Stimulated activated CD4-positive, alpha-beta T cell treated with anti-CD3 and anti-CD28 coated beads, TNF-alpha, amount 100 ng/mL, for 4 hours (primary cell): ENCODE measurements at regions not wholly inside any gene's neighbourhood (a gene's known extent, or its start where the extent isn't known, plus 50 kb on each side); places are given as distances from the start of the nearest gene placed in this dataset.

Experiments used
- DNase-seq, 3 experiments: peaks; one replicate each; pipeline ENCODE4 v3.0.0-alpha.2; 2020; ENCODE audit warnings: low read depth in 3 of 3

- DNase-seq, result no peak
Measured at GRCh38 chr6:1037430-1038202, 274.3 kb upstream of the FOXQ1 start.

GRCh38 chr6:1035401-1035800, 276.5 kb upstream of the FOXQ1 start:
- DNase-seq, result no peak

- DNase-seq, result no peak
Measured at GRCh38 chr6:1031720-1032119, 280.2 kb upstream of the FOXQ1 start.

GRCh38 chr6:1029141-1029540, 282.8 kb upstream of the FOXQ1 start:
- no peak for DNase-seq

GRCh38 chr6:1028723-1029122, 283.2 kb upstream of the FOXQ1 start:
- no peak for DNase-seq

- DNase-seq, result no peak
Measured at GRCh38 chr6:1027795-1028569, 283.9 kb upstream of the FOXQ1 start.

- DNase-seq, result no peak
Measured at GRCh38 chr6:1027109-1027794, 284.6 kb upstream of the FOXQ1 start.

- DNase-seq, result no peak
Measured at GRCh38 chr6:1025821-1026220, 286.1 kb upstream of the FOXQ1 start.

- DNase-seq, result no peak
Measured at GRCh38 chr6:1024587-1024986, 287.3 kb upstream of the FOXQ1 start.

- no peak for DNase-seq
Measured at GRCh38 chr6:1024161-1024560, 287.7 kb upstream of the FOXQ1 start.

- DNase-seq, result no peak
Measured at GRCh38 chr6:1023229-1023628, 288.7 kb upstream of the FOXQ1 start.

GRCh38 chr6:1022719-1023118, 289.2 kb upstream of the FOXQ1 start:
- DNase-seq, result no peak

- no peak for DNase-seq
Measured at GRCh38 chr6:1020837-1021236, 291.1 kb upstream of the FOXQ1 start.

GRCh38 chr6:1020133-1020532, 291.8 kb upstream of the FOXQ1 start:
- DNase-seq, result no peak

- DNase-seq, result no peak
Measured at GRCh38 chr6:1018041-1018440, 293.9 kb upstream of the FOXQ1 start.

GRCh38 chr6:1016329-1017302, 295.3 kb upstream of the FOXQ1 start:
- no peak for DNase-seq

- DNase-seq, result no peak
Measured at GRCh38 chr6:1015825-1016224, 296.1 kb upstream of the FOXQ1 start.

GRCh38 chr6:1014431-1014807, 297.5 kb upstream of the FOXQ1 start:
- DNase-seq, result no peak

GRCh38 chr6:1013656-1014430, 298.1 kb upstream of the FOXQ1 start:
- DNase-seq, result no peak

- DNase-seq, result no peak
Measured at GRCh38 chr6:1009103-1009502, 302.8 kb upstream of the FOXQ1 start.

- DNase-seq, result no peak
Measured at GRCh38 chr6:1007159-1007558, 304.7 kb upstream of the FOXQ1 start.
